H9 (cell line): ENCODE measurements at regions not wholly inside any gene's neighbourhood (a gene's known extent, or its start where the extent isn't known, plus 50 kb on each side); places are given as distances from the start of the nearest gene placed in this dataset.

ENCODE experiments used
- DNase-seq: peaks from one replicate; pipeline ENCODE4 v3.0.0-alpha.2; 2017
- H2AFZ ChIP-seq: one replicate; pipeline ENCODE4 v1.6.1; 2013; ENCODE audit warnings: mild to moderate bottlenecking, low read length, control low read depth, moderate library complexity
- H2AK5ac ChIP-seq: 2 replicates; pipeline ENCODE4 v1.6.1; 2013; ENCODE audit warnings: low read length, control low read depth, mixed read lengths; ENCODE audit not compliant: insufficient read length
- H2BK120ac ChIP-seq: one replicate; pipeline ENCODE4 v1.6.1; 2013; ENCODE audit warnings: low read depth, mild to moderate bottlenecking, low read length, control low read depth, inconsistent platforms; ENCODE audit not compliant: poor library complexity, severe bottlenecking
- H2BK12ac ChIP-seq: 2 replicates; pipeline ENCODE4 v1.6.1; 2013; ENCODE audit warnings: low read length, control low read depth, mixed read lengths, low read depth; ENCODE audit not compliant: insufficient read length
- H2BK15ac ChIP-seq: 2 replicates; pipeline ENCODE4 v1.6.1; 2013; ENCODE audit warnings: low read depth, low read length, control low read depth
- H2BK20ac ChIP-seq: one replicate; pipeline ENCODE4 v1.6.1; 2013; ENCODE audit warnings: low read depth, mild to moderate bottlenecking, low read length, control low read depth, inconsistent platforms; ENCODE audit not compliant: poor library complexity, severe bottlenecking
- H2BK5ac ChIP-seq: 2 replicates; pipeline ENCODE4 v1.6.1; 2013; ENCODE audit warnings: low read length, control low read depth, mixed read lengths; ENCODE audit not compliant: insufficient read length
- H3K14ac ChIP-seq: 2 replicates; pipeline ENCODE4 v1.6.1; 2013; ENCODE audit warnings: low read length, control low read depth; ENCODE audit not compliant: insufficient read depth
- H3K18ac ChIP-seq: 2 replicates; pipeline ENCODE4 v1.6.1; 2013; ENCODE audit warnings: low read depth, mild to moderate bottlenecking, mixed read lengths, low read length, control low read depth; ENCODE audit not compliant: insufficient read length
- H3K23ac ChIP-seq: 2 replicates; pipeline ENCODE4 v1.6.1; 2013; ENCODE audit warnings: low read length, control low read depth, mixed read lengths, low read depth; ENCODE audit not compliant: insufficient read length
- H3K23me2 ChIP-seq: 2 replicates; pipeline ENCODE4 v1.6.1; 2013; ENCODE audit warnings: low read depth, mild to moderate bottlenecking, mixed read lengths, low read length, control low read depth; ENCODE audit not compliant: insufficient read length, poor library complexity, severe bottlenecking
- H3K27ac ChIP-seq: 2 replicates; pipeline ENCODE4 v1.5.1; 2013; ENCODE audit warnings: low read length, control low read depth, mixed read lengths, low read depth; ENCODE audit not compliant: insufficient read length
- H3K27me3 ChIP-seq: 2 replicates; pipeline ENCODE4 v1.6.1; 2013; ENCODE audit warnings: low read length, control low read depth, inconsistent platforms; ENCODE audit not compliant: insufficient read depth
- H3K4ac ChIP-seq: 2 replicates; pipeline ENCODE4 v1.6.1; 2013; ENCODE audit warnings: low read depth, mild to moderate bottlenecking, control low read depth, inconsistent platforms, low read length, moderate library complexity
- H3K4me1 ChIP-seq: 2 replicates; pipeline ENCODE4 v1.6.1; 2013; ENCODE audit warnings: low read length, control low read depth, inconsistent platforms; ENCODE audit not compliant: insufficient read depth
- H3K4me2 ChIP-seq: 2 replicates; pipeline ENCODE4 v1.6.1; 2013; ENCODE audit warnings: low read length, control low read depth, mixed read lengths; ENCODE audit not compliant: insufficient read length, insufficient read depth
- H3K56ac ChIP-seq: 2 replicates; pipeline ENCODE4 v1.6.1; 2013; ENCODE audit warnings: low read depth, mild to moderate bottlenecking, mixed read lengths, low read length, control low read depth; ENCODE audit not compliant: insufficient read length
- H3K79me1 ChIP-seq: 2 replicates; pipeline ENCODE4 v1.6.1; 2013; ENCODE audit warnings: low read depth, mild to moderate bottlenecking, moderate library complexity, low read length, control low read depth, inconsistent platforms; ENCODE audit not compliant: insufficient read depth, poor library complexity, severe bottlenecking
- H3K79me2 ChIP-seq: 2 replicates; pipeline ENCODE4 v1.6.1; 2013; ENCODE audit warnings: low read length, control low read depth, inconsistent platforms; ENCODE audit not compliant: insufficient read depth
- H3K9ac ChIP-seq: 2 replicates; pipeline ENCODE4 v1.6.1; 2013; ENCODE audit warnings: low read length, control low read depth, mixed read lengths; ENCODE audit not compliant: insufficient read length; ENCODE audit errors: extremely low read depth
- H3K9me3 ChIP-seq: one replicate; pipeline ENCODE4 v1.6.1; 2013; ENCODE audit warnings: low read depth, low read length, inconsistent platforms; ENCODE audit not compliant: control insufficient read depth
- H3T11ph ChIP-seq: one replicate; pipeline ENCODE4 v1.6.1; 2013; ENCODE audit warnings: mild to moderate bottlenecking, low read length, control low read depth, inconsistent platforms
- H4K20me1 ChIP-seq: one replicate; pipeline ENCODE4 v1.6.1; 2013; ENCODE audit not compliant: control insufficient read depth, insufficient read length, insufficient read depth
- H4K5ac ChIP-seq: 2 replicates; pipeline ENCODE4 v1.6.1; 2013; ENCODE audit warnings: low read depth, mild to moderate bottlenecking, mixed read lengths, low read length, control low read depth; ENCODE audit not compliant: insufficient read length
- H4K8ac ChIP-seq: replicated peaks from 2 replicates; pipeline ENCODE4 v1.6.1; 2013; ENCODE audit warnings: low read length, control low read depth, mixed read lengths, low read depth; ENCODE audit not compliant: insufficient read length
- H4K91ac ChIP-seq: 2 replicates; pipeline ENCODE4 v1.6.1; 2013; ENCODE audit warnings: low read depth, mild to moderate bottlenecking, moderate library complexity, mixed read lengths, low read length, control low read depth; ENCODE audit not compliant: insufficient read length
- H3K27ac Mint-ChIP-seq, 3 experiments: 2 replicates in 2 of 3; 3 replicates in 1 of 3; pipeline ENCODE4 v1.8.0; 2020 to 2021; ENCODE audit warnings: mixed read lengths in 3 of 3, mild to moderate bottlenecking in 1 of 3, moderate library complexity in 1 of 3
- H3K27me3 Mint-ChIP-seq: 2 replicates; pipeline ENCODE4 v1.8.0; 2021; ENCODE audit warnings: low read depth, mild to moderate bottlenecking, moderate library complexity, mixed read lengths
- H3K36me3 Mint-ChIP-seq, 3 experiments: 2 replicates in 2 of 3; 3 replicates in 1 of 3; pipeline ENCODE4 v1.8.0; 2020 to 2021; ENCODE audit warnings: low read depth in 3 of 3, mixed read lengths in 3 of 3; ENCODE audit not compliant: insufficient read depth in 1 of 3
- H3K4me1 Mint-ChIP-seq, 2 experiments: 2 replicates each; pipeline ENCODE4 v1.8.0; 2020; ENCODE audit warnings: mixed read lengths in 2 of 2
- H3K4me3 Mint-ChIP-seq, 2 experiments: 2 replicates in 1 of 2; 3 replicates in 1 of 2; pipeline ENCODE4 v1.8.0; 2020 to 2021; ENCODE audit warnings: mild to moderate bottlenecking in 2 of 2, mixed read lengths in 2 of 2, moderate library complexity in 1 of 2
- H3K9me3 Mint-ChIP-seq, 2 experiments: 2 replicates in 1 of 2; 3 replicates in 1 of 2; pipeline ENCODE4 v1.8.0; 2020; ENCODE audit warnings: mild to moderate bottlenecking in 2 of 2, mixed read lengths in 2 of 2, moderate library complexity in 1 of 2
- CTCF ChIP-seq: fragments of 200-600 bp; sonication (generic); conservative IDR thresholded peaks from 3 replicates; pipeline ENCODE4 v1.8.0; 2021; ENCODE audit warnings: antibody characterized with exemption, mild to moderate bottlenecking
- WGBS: extraction: QIAGEN DNeasy Blood & Tissue Kit; methylation state at CpG from one replicate; pipeline ENCODE4 v1.1.7; 2013; ENCODE audit warnings: missing lambda C conversion rate, low lambda C conversion rate, mixed read lengths; ENCODE audit not compliant: insufficient read length; ENCODE audit errors: extremely low coverage; 5-methylcytosine and 5-hydroxymethylcytosine counted together

- H2BK5ac ChIP-seq = no peak overlapping the region
- no peaks in the 10 kb centered on the region for H3K4me1 ChIP-seq
- no peak overlapping the region for H2AFZ ChIP-seq
- no peaks in the 10 kb centered on the region for H4K20me1 ChIP-seq
- no peak overlapping the region for H3T11ph ChIP-seq
- Mint-ChIP-seq H3K36me3 (peaks cover 20 to 44% (median 30%) of the 10 kb centered on the region in 3 experiments), H3K27me3 (no peaks in the 10 kb centered on the region), H3K27ac (no peak overlapping the region), H3K9me3 (peaks cover 20 to 28% of the 10 kb centered on the region in 2 experiments), H3K4me3 (no peak overlapping the region; a peak in 1 of 5 replicates), H3K4me1 (peaks cover 24 to 28% of the 10 kb centered on the region in 2 experiments)
- no CpG with 5 or more reads among the region's 3 CpGs for WGBS
- no peaks in the 10 kb centered on the region for H3K79me2 ChIP-seq
- peaks cover 3% of the 10 kb centered on the region for H3K9me3 ChIP-seq
- no peak overlapping the region for H2BK120ac ChIP-seq
- H4K5ac ChIP-seq = no peak overlapping the region
- H3K18ac ChIP-seq = no peak overlapping the region
- H4K8ac ChIP-seq = no peak overlapping the region
- H3K27me3 ChIP-seq = no peaks in the 10 kb centered on the region
- no peak overlapping the region for H2BK20ac ChIP-seq
- H3K23me2 ChIP-seq = no peaks in the 10 kb centered on the region
- no peak overlapping the region for H3K56ac ChIP-seq
- H3K79me1 ChIP-seq = no peaks in the 10 kb centered on the region
- no peak overlapping the region for H2BK15ac ChIP-seq
- no peak overlapping the region for H3K4ac ChIP-seq
- H2AK5ac ChIP-seq = no peak overlapping the region
- no peak overlapping the region for H3K4me2 ChIP-seq
- no peak overlapping the region for H3K14ac ChIP-seq
- H3K9ac ChIP-seq = no peak overlapping the region
- no peak for DNase-seq
- TF ChIP-seq CTCF = no peak
- no peak overlapping the region for H3K27ac ChIP-seq
- H2BK12ac ChIP-seq = no peak overlapping the region
- no peak overlapping the region for H3K23ac ChIP-seq
- no peak overlapping the region for H4K91ac ChIP-seq
These were observed 459.9 kb upstream of the AMOT start for GRCh38 chrX:113300580-113300979.
